K562 (cell line): ENCODE measurements at regions not wholly inside any gene's neighbourhood (a gene's known extent, or its start where the extent isn't known, plus 50 kb on each side); places are given as distances from the start of the nearest gene placed in this dataset.

Source experiments
- ATAC-seq: fragments of 200-7000 bp; cut with Tn5 transposase; 3 replicates; pipeline ENCODE4 v1.9.1; 2020; ENCODE audit warnings: moderate library complexity
- BruUV-seq: library from RNA; stranded (reverse); fragments of 400-500 nt; replicated peaks from 2 replicates; lab custom pipeline; 2021; lab: Mats Ljungman, UMichigan
- CTCF ChIA-PET: fragments of 300-600 bp; formaldehyde crosslinking; extraction: SDS; loops from one replicate; lab custom pipeline; 2021; ENCODE audit warnings: low intra/inter-chr PET ratio; lab: Yijun Ruan, JAX
- POLR2A ChIA-PET: fragments of 300-600, 350-650 bp; sonication (Branson Sonifier 250); formaldehyde crosslinking; extraction: SDS; loops from one replicate; lab custom pipeline; 2021; ENCODE audit warnings: antibody characterized with exemption, inconsistent platforms; lab: Yijun Ruan, JAX
- DNase-seq, 4 experiments: peaks; one replicate each; pipeline versions ENCODE4 v3.0.0 to v3.0.0-alpha.2; 2011 to 2018; ENCODE audit warnings: low spot score in 3 of 4, mixed read lengths in 3 of 4; ENCODE audit errors: extremely low read depth in 1 of 4
- FAIRE-seq: peaks from 2 replicates; lab custom pipeline; 2011; peaks lifted over from hg19 to GRCh38; lab: Jason Lieb, UNC
- H2AFZ ChIP-seq: 2 replicates; pipeline ENCODE4 v1.6.0; 2011; ENCODE audit warnings: low read depth, low read length, control low read depth, inconsistent platforms
- H3K27ac ChIP-seq: fragments of 200-600 bp; 3 replicates; pipeline ENCODE4 v1.8.0; 2011; ENCODE audit warnings: low read depth, mild to moderate bottlenecking, control low read depth, inconsistent platforms, low read length, moderate library complexity, mixed read lengths; ENCODE audit errors: extremely low read depth
- H3K27me3 ChIP-seq, 2 experiments: fragments of 300-600 bp in 1 of 2; 2 replicates in 1 of 2; 3 replicates in 1 of 2; pipeline versions ENCODE4 v1.6.0 to v1.8.0; 2011; ENCODE audit warnings: inconsistent platforms in 2 of 2, low read length in 2 of 2, mild to moderate bottlenecking in 1 of 2, mixed read lengths in 1 of 2, moderate library complexity in 1 of 2; ENCODE audit not compliant: control insufficient read depth in 2 of 2, insufficient read depth in 2 of 2
- H3K36me3 ChIP-seq: fragments of 300-600 bp; 3 replicates; pipeline ENCODE4 v1.8.0; 2011; ENCODE audit warnings: mild to moderate bottlenecking, low read length, inconsistent platforms; ENCODE audit not compliant: control insufficient read depth, insufficient read depth
- H3K4me1 ChIP-seq, 2 experiments: fragments of 200-600 bp in 1 of 2; replicated peaks in 1 of 2; 2 replicates in 1 of 2; 3 replicates in 1 of 2; pipeline versions ENCODE4 v1.5.1 to v1.8.0; 2011; ENCODE audit warnings: inconsistent platforms in 2 of 2, low read length in 2 of 2, mild to moderate bottlenecking in 1 of 2, mixed read lengths in 1 of 2, moderate library complexity in 1 of 2; ENCODE audit not compliant: control insufficient read depth in 2 of 2, insufficient read depth in 2 of 2
- H3K4me2 ChIP-seq: 2 replicates; pipeline ENCODE4 v1.6.1; 2011; ENCODE audit warnings: low read length, control low read depth, inconsistent platforms, mixed read lengths; ENCODE audit not compliant: insufficient read depth
- H3K4me3 ChIP-seq: fragments of 200-600 bp; sonication (generic), shearing (Covaris generic); 2 replicates; pipeline ENCODE4 v1.5.1; 2016; ENCODE audit warnings: control low read depth, inconsistent platforms
- H3K79me2 ChIP-seq: fragments of 200-600 bp; 3 replicates; pipeline ENCODE4 v1.8.0; 2011; ENCODE audit warnings: low read length, inconsistent platforms; ENCODE audit not compliant: control insufficient read depth, insufficient read depth
- H3K9ac ChIP-seq, 2 experiments: 2 replicates each; pipeline versions ENCODE4 v1.6.0 to v1.6.1; 2011; ENCODE audit warnings: low read depth in 2 of 2, low read length in 2 of 2, control low read depth in 1 of 2, inconsistent platforms in 1 of 2, mild to moderate bottlenecking in 1 of 2, mixed read lengths in 1 of 2; ENCODE audit not compliant: insufficient read depth in 1 of 2
- H3K9me1 ChIP-seq: one replicate; pipeline ENCODE4 v1.6.0; 2011; ENCODE audit warnings: inconsistent platforms, mild to moderate bottlenecking, low read length, moderate library complexity; ENCODE audit not compliant: control insufficient read depth, insufficient read depth
- H3K9me3 ChIP-seq: replicated peaks from 2 replicates; pipeline ENCODE4 v1.5.1; 2011; ENCODE audit warnings: low read depth, low read length, inconsistent platforms; ENCODE audit not compliant: control insufficient read depth, insufficient read depth
- H4K20me1 ChIP-seq: replicated peaks from 2 replicates; pipeline ENCODE4 v1.6.1; 2011; ENCODE audit warnings: low read length, inconsistent platforms, mixed read lengths; ENCODE audit not compliant: control insufficient read depth, insufficient read depth
- DIDO1 ChIP-seq: fragments of 450-650 bp; IDR thresholded peaks from 2 replicates; pipeline ENCODE4 v1.6.1; 2016; ENCODE audit warnings: low read depth, missing biosample characterization, missing genetic modification characterization
- ELF2 ChIP-seq: fragments of 250-450 bp; sonication (Bioruptor Pico); IDR thresholded peaks from 2 replicates; pipeline ENCODE4 v1.5.0; 2021; ENCODE audit warnings: mild to moderate bottlenecking
- HNRNPK ChIP-seq: fragments of 200-400 bp; formaldehyde crosslinking; IDR thresholded peaks from one replicate; pipeline ENCODE4 v1.6.1; 2018; ENCODE audit warnings: mild to moderate bottlenecking, low read depth, low read length; ENCODE audit not compliant: poor library complexity, severe bottlenecking
- NCOA2 ChIP-seq, 2 experiments: fragments of 450-650 bp; IDR thresholded peaks; 2 replicates each; pipeline ENCODE4 v1.6.1; 2018; ENCODE audit warnings: mild to moderate bottlenecking in 2 of 2, moderate library complexity in 1 of 2; ENCODE audit not compliant: partially characterized antibody in 2 of 2
- NFIC ChIP-seq: fragments of 450-650 bp; IDR thresholded peaks from 2 replicates; pipeline ENCODE4 v1.6.1; 2017; ENCODE audit warnings: mild to moderate bottlenecking, inconsistent platforms
- SREBF2 ChIP-seq: sonication (generic); formaldehyde crosslinking; IDR thresholded peaks from 2 replicates; pipeline ENCODE4 v1.4.0; 2020; ENCODE audit warnings: mild to moderate bottlenecking, missing genetic modification reagents
- TCF7 ChIP-seq: sonication (generic); IDR thresholded peaks from 2 replicates; pipeline ENCODE4 v1.6.1; 2016; ENCODE audit warnings: antibody characterized with exemption, borderline replicate concordance
- XRCC3 ChIP-seq: fragments of 450-650 bp; IDR thresholded peaks from 2 replicates; pipeline ENCODE4 v1.6.1; 2017; ENCODE audit warnings: mild to moderate bottlenecking, moderate library complexity
- ZNF224 ChIP-seq: sonication (generic); formaldehyde crosslinking; IDR thresholded peaks from 2 replicates; pipeline ENCODE4 v1.8.0; 2022; ENCODE audit warnings: mild to moderate bottlenecking, missing genetic modification reagents
- ZNF436 ChIP-seq: fragments of 250-450, 450-650 bp; sonication (Bioruptor Pico); formaldehyde crosslinking; IDR thresholded peaks from 2 replicates; pipeline ENCODE4 v1.7.0; 2020; ENCODE audit warnings: mild to moderate bottlenecking
- ZNF507 ChIP-seq: conservative IDR thresholded peaks from 2 replicates; pipeline ENCODE4 v1.6.1; 2017; ENCODE audit warnings: missing genetic modification characterization, missing compliant biosample characterization
- ZSCAN32 ChIP-seq: fragments of 450-650 bp; formaldehyde crosslinking; IDR thresholded peaks from 2 replicates; pipeline ENCODE4 v1.4.0; 2020; ENCODE audit warnings: mild to moderate bottlenecking, moderate library complexity
- WGBS: fragments of 100-300 bp; shearing (Covaris generic); methylation state at CpG from one replicate; pipeline ENCODE4 v1.1.6; 2016; ENCODE audit warnings: low coverage, mixed read lengths; ENCODE audit not compliant: insufficient coverage; ENCODE audit errors: missing lambda C conversion rate; 5-methylcytosine and 5-hydroxymethylcytosine counted together
- in situ Hi-C: fragments of 300-500 bp; cut with MboI; formaldehyde crosslinking; loops from 4 replicates; pipeline ENCODE4 v1.15.0; 2018; ENCODE audit warnings: inconsistent platforms, mixed read lengths
- intact Hi-C: fragments of 100-400 bp; cut with micrococcal nuclease; formaldehyde crosslinking; loops from 2 replicates; pipeline ENCODE4 v1.14.2; 2022
- TF ChIP-seq, protein P1 (sequence below): sonication (generic); formaldehyde crosslinking; IDR thresholded peaks from 2 replicates; pipeline ENCODE4 v1.9.0; 2022; ENCODE audit warnings: mild to moderate bottlenecking, missing genetic modification reagents

GRCh38 chr17:22512057-22512456 lies 819.7 kb downstream of the KCNJ18 start:
- Histone ChIP-seq H3K9me3 (no peaks in the 10 kb centered on the region), H4K20me1 (no peaks in the 10 kb centered on the region), H3K4me1 (no peaks in the 10 kb centered on the region; a peak in 1 of 5 replicates), H3K36me3 (no peaks in the 10 kb centered on the region), H3K9ac (no peak overlapping the region), H3K4me3 (no peak overlapping the region), H2AFZ (no peak overlapping the region), H3K9me1 (no peaks in the 10 kb centered on the region), H3K79me2 (no peaks in the 10 kb centered on the region), H3K4me2 (no peak overlapping the region), H3K27ac (no peak overlapping the region), H3K27me3 (no peaks in the 10 kb centered on the region)
- WGBS: no CpG with 5 or more reads among the region's 3 CpGs
- DNase-seq: no peak
- TF ChIP-seq, protein P1, sequence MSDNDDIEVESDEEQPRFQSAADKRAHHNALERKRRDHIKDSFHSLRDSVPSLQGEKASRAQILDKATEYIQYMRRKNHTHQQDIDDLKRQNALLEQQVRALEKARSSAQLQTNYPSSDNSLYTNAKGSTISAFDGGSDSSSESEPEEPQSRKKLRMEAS: no peak
- TF ChIP-seq TCF7 (no peak), ELF2 (CRISPR knock-in tag) (no peak), NCOA2 (IDR thresholded peaks at IDR 0.05; ENCODE audit: partially characterized antibody in 2 of 2) (no peak), NFIC (no peak), HNRNPK (no peak), ZNF224 (CRISPR knock-in tag) (no peak), DIDO1 (tag) (no peak), XRCC3 (no peak), ZNF507 (no peak), SREBF2 (CRISPR knock-in tag) (no peak), ZNF436 (CRISPR knock-in tag) (no peak), ZSCAN32 (CRISPR knock-in tag) (no peak)
- CTCF ChIA-PET: no interaction called here
- in situ Hi-C loops: no loop called here
- FAIRE-seq: no peak
- intact Hi-C loops: no loop called here
- BruUV-seq: no TSS peak
- no peak for ATAC-seq
- POLR2A ChIA-PET: no interaction called here
